Hepatocyte (in vitro differentiated cells): ENCODE measurements at regions not wholly inside any gene's neighbourhood (a gene's known extent, or its start where the extent isn't known, plus 50 kb on each side); places are given as distances from the start of the nearest gene placed in this dataset.

Source experiments
- DNase-seq: peaks from one replicate; pipeline ENCODE4 v3.0.0-alpha.2; 2016; ENCODE audit warnings: low spot score
- H2AFZ ChIP-seq: fragments of 200-600 bp; sonication (generic); 2 replicates; pipeline ENCODE4 v1.6.0; 2016; ENCODE audit warnings: antibody characterized with exemption, mild to moderate bottlenecking
- H3K27ac ChIP-seq: fragments of 200-600 bp; sonication (generic); 2 replicates; pipeline ENCODE4 v1.5.1; 2016; ENCODE audit warnings: mild to moderate bottlenecking
- H3K27me3 ChIP-seq: fragments of 200-600 bp; sonication (generic); 2 replicates; pipeline ENCODE4 v1.6.1; 2016
- H3K36me3 ChIP-seq: fragments of 200-600 bp; sonication (generic); replicated peaks from 2 replicates; pipeline ENCODE4 v1.5.1; 2016; ENCODE audit warnings: low read depth; ENCODE audit not compliant: insufficient read depth
- H3K4me1 ChIP-seq: fragments of 200-600 bp; sonication (generic); 2 replicates; pipeline ENCODE4 v1.5.1; 2016; ENCODE audit warnings: mild to moderate bottlenecking, moderate library complexity; ENCODE audit not compliant: insufficient read depth
- H3K4me2 ChIP-seq: fragments of 200-600 bp; sonication (generic); 2 replicates; pipeline ENCODE4 v1.6.0; 2016
- H3K4me3 ChIP-seq: fragments of 200-600 bp; sonication (generic); 2 replicates; pipeline ENCODE4 v1.5.1; 2016; ENCODE audit warnings: mild to moderate bottlenecking
- H3K79me2 ChIP-seq: fragments of 200-600 bp; sonication (generic); 2 replicates; pipeline ENCODE4 v1.6.0; 2017; ENCODE audit warnings: mild to moderate bottlenecking
- H3K9me2 ChIP-seq: fragments of 200-600 bp; sonication (generic); replicated peaks from 2 replicates; pipeline ENCODE4 v1.6.0; 2017; ENCODE audit warnings: mild to moderate bottlenecking; ENCODE audit not compliant: insufficient read depth
- H3K9me3 ChIP-seq: fragments of 200-600 bp; sonication (generic); 2 replicates; pipeline ENCODE4 v1.5.1; 2016; ENCODE audit warnings: low read depth, mild to moderate bottlenecking
- H4K20me1 ChIP-seq: fragments of 200-600 bp; sonication (generic); 2 replicates; pipeline ENCODE4 v1.6.0; 2016; ENCODE audit warnings: mild to moderate bottlenecking; ENCODE audit not compliant: insufficient read depth, poor library complexity, severe bottlenecking
- CTCF ChIP-seq: fragments of 200-600 bp; sonication (generic); IDR thresholded peaks from 2 replicates; pipeline ENCODE4 v1.5.1; 2016; ENCODE audit warnings: antibody characterized with exemption, mild to moderate bottlenecking; ENCODE audit not compliant: poor library complexity
- EZH2 ChIP-seq: fragments of 200-600 bp; sonication (generic); IDR thresholded peaks from 2 replicates; pipeline ENCODE4 v1.6.1; 2016; ENCODE audit warnings: antibody characterized with exemption, mild to moderate bottlenecking, borderline replicate concordance
- EZH2phosphoT487 ChIP-seq: fragments of 200-600 bp; sonication (generic); IDR thresholded peaks from one replicate; pipeline ENCODE4 v1.6.1; 2018; ENCODE audit warnings: antibody characterized with exemption, mild to moderate bottlenecking, low read depth, moderate library complexity; ENCODE audit not compliant: unreplicated experiment, severe bottlenecking
- WGBS: methylation state at CpG from one replicate; pipeline ENCODE4 v1.1.6; 2016; ENCODE audit warnings: low lambda C conversion rate; ENCODE audit errors: missing lambda C conversion rate; 5-methylcytosine and 5-hydroxymethylcytosine counted together

GRCh38 chr1:30537279-30537678, 186.1 kb downstream of the MATN1 start:
- Histone ChIP-seq H3K9me2 (no peaks in the 10 kb centered on the region), H3K79me2 (no peaks in the 10 kb centered on the region), H3K9me3 (no peaks in the 10 kb centered on the region), H2AFZ (no peak overlapping the region), H3K4me1 (no peaks in the 10 kb centered on the region), H3K4me2 (no peak overlapping the region), H4K20me1 (no peaks in the 10 kb centered on the region), H3K27me3 (no peaks in the 10 kb centered on the region), H3K27ac (no peak overlapping the region), H3K4me3 (no peak overlapping the region), H3K36me3 (no peaks in the 10 kb centered on the region)
- WGBS: 91% methylated on average over 3 of the region's 3 CpGs
- no peak for TF ChIP-seq CTCF
- TF ChIP-seq EZH2phosphoT487: no peak
- no peak for TF ChIP-seq EZH2
- DNase-seq: no peak

- no peaks in the 10 kb centered on the region for H4K20me1 ChIP-seq
- no peak overlapping the region for H3K4me3 ChIP-seq
- H3K27ac ChIP-seq: no peak overlapping the region
- H2AFZ ChIP-seq: no peak overlapping the region
- no peaks in the 10 kb centered on the region for H3K9me2 ChIP-seq
- no peaks in the 10 kb centered on the region for H3K36me3 ChIP-seq
- DNase-seq: no peak
- no peak overlapping the region for H3K4me2 ChIP-seq
- H3K27me3 ChIP-seq: no peaks in the 10 kb centered on the region
- TF ChIP-seq EZH2phosphoT487: no peak
- TF ChIP-seq CTCF: no peak
- no peak for TF ChIP-seq EZH2
- 88% methylated on average over 9 of the region's 9 CpGs for WGBS
- H3K4me1 ChIP-seq: no peaks in the 10 kb centered on the region
- H3K9me3 ChIP-seq: no peaks in the 10 kb centered on the region
- no peaks in the 10 kb centered on the region for H3K79me2 ChIP-seq
Measured at GRCh38 chr1:30536530-30536929, 186.9 kb downstream of the MATN1 start.

- H2AFZ ChIP-seq: no peak overlapping the region
- no peaks in the 10 kb centered on the region for H3K27me3 ChIP-seq
- TF ChIP-seq EZH2: no peak
- no peak for TF ChIP-seq CTCF
- no peak for TF ChIP-seq EZH2phosphoT487
- no peaks in the 10 kb centered on the region for H3K79me2 ChIP-seq
- no peaks in the 10 kb centered on the region for H3K4me1 ChIP-seq
- H3K9me2 ChIP-seq: no peaks in the 10 kb centered on the region
- no peak overlapping the region for H3K4me3 ChIP-seq
- WGBS: 74% methylated on average over 6 of the region's 6 CpGs
- no peak overlapping the region for H3K4me2 ChIP-seq
- H3K9me3 ChIP-seq: no peaks in the 10 kb centered on the region
- no peaks in the 10 kb centered on the region for H3K36me3 ChIP-seq
- no peak overlapping the region for H3K27ac ChIP-seq
- DNase-seq: no peak
- H4K20me1 ChIP-seq: no peaks in the 10 kb centered on the region
Measured at GRCh38 chr1:30535595-30536325, 187.6 kb downstream of the MATN1 start.
